Endothelial cell (in vitro differentiated cells): ENCODE measurements at regions not wholly inside any gene's neighbourhood (a gene's known extent, or its start where the extent isn't known, plus 50 kb on each side); places are given as distances from the start of the nearest gene placed in this dataset.
"Not testable (repeated sequence)": the region's sequence is repeated elsewhere in the genome, so short reads cannot be mapped to it uniquely, and the experiment has no call there.

Source experiments
- DNase-seq: peaks from one replicate; pipeline ENCODE4 v3.0.0; 2021; ENCODE audit warnings: low spot score
- H3K27ac Mint-ChIP-seq: one replicate; pipeline ENCODE4 v1.8.0; 2021; ENCODE audit warnings: mixed read lengths, inconsistent platforms; ENCODE audit not compliant: unreplicated experiment
- H3K27me3 Mint-ChIP-seq: one replicate; pipeline ENCODE4 v1.8.0; 2021; ENCODE audit warnings: mild to moderate bottlenecking, moderate library complexity, mixed read lengths, inconsistent platforms; ENCODE audit not compliant: unreplicated experiment
- H3K36me3 Mint-ChIP-seq: one replicate; pipeline ENCODE4 v1.8.0; 2021; ENCODE audit warnings: mild to moderate bottlenecking, low read depth, mixed read lengths, inconsistent platforms; ENCODE audit not compliant: unreplicated experiment
- H3K4me1 Mint-ChIP-seq: one replicate; pipeline ENCODE4 v1.8.0; 2021; ENCODE audit warnings: mild to moderate bottlenecking, mixed read lengths, inconsistent platforms; ENCODE audit not compliant: unreplicated experiment
- H3K4me3 Mint-ChIP-seq: one replicate; pipeline ENCODE4 v1.8.0; 2021; ENCODE audit warnings: mild to moderate bottlenecking, mixed read lengths, inconsistent platforms; ENCODE audit not compliant: unreplicated experiment
- H3K9me3 Mint-ChIP-seq: one replicate; pipeline ENCODE4 v1.8.0; 2021; ENCODE audit warnings: mixed read lengths, inconsistent platforms; ENCODE audit not compliant: unreplicated experiment
- CTCF ChIP-seq: fragments of 200-600 bp; sonication (generic); IDR thresholded peaks from one replicate; pipeline ENCODE4 v1.5.0; 2021; ENCODE audit warnings: antibody characterized with exemption; ENCODE audit not compliant: unreplicated experiment

- Mint-ChIP-seq H3K36me3 (peaks cover 11% of the 10 kb centered on the region), H3K4me3 (no peak overlapping the region), H3K27me3 (peaks cover 16% of the 10 kb centered on the region), H3K4me1 (no peaks in the 10 kb centered on the region), H3K9me3 (peaks cover 15% of the 10 kb centered on the region), H3K27ac (no peak overlapping the region)
- no peak for DNase-seq
- TF ChIP-seq CTCF: no peak
Measured at GRCh38 chr14:105901226-105901625, 374.8 kb downstream of the TMEM121 start.

DNA sequence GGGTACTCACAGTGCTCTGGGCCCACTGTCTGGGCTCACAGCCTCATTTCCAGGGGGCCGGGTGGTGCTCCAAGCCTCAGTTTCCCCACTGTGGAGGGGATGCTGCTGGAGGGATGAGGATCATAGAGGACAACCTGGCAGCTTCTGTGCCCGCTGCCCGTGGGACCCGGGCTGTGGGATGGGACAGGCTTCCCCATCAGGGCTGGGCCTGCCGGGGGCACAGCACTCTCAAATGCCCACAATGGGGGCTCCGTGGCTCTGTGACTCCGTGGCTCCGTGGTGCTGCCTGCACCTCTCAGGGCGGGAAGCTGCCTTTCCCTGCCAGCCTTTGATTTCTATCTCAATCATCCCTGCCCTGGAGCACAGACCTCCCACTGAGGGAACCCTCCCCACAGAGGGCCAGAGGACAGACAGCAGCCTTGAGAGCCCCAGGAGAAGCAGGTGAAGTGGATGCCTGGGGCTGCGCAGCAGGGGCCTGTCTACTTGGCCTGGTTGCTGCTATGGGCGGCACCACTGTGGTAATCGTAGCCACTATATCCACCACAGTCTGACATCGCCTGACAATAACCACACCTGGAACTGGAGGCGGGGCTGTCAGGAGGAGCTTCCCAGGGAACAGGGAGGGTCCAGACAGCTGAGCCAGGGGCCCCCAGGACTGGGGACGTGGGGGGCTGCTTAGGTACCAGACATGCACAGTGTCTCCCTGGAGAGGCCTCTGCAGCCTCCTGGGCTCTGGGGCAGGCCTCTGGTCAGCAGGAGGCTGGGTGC lies 375.9 kb downstream of the TMEM121 start:
- Mint-ChIP-seq H3K4me1 (no peaks in the 10 kb centered on the region), H3K27ac (no peak overlapping the region), H3K9me3 (peaks cover 6% of the 10 kb centered on the region), H3K36me3 (peaks cover 8% of the 10 kb centered on the region), H3K27me3 (peaks cover 9% of the 10 kb centered on the region), H3K4me3 (no peak overlapping the region)
- no peak for TF ChIP-seq CTCF
- no peak for DNase-seq

DNA sequence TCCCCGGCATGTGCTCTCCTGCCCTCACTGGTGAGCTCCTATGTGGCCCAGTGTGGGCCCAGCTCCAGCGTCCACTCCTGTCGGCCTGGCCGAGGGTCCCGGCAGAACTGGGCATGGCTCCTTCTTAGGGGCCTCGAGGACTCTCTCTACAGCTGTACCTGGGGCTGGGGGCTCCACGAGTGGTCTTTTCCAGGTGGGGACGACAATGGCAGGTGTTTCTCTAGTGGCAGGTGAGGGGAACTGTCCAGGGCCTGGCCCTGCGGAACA lies 376.4 kb downstream of the TMEM121 start:
- not testable (repeated sequence) for H3K4me3 Mint-ChIP-seq, DNase-seq, H3K36me3 Mint-ChIP-seq, H3K27ac Mint-ChIP-seq, H3K9me3 Mint-ChIP-seq, H3K4me1 Mint-ChIP-seq
- H3K27me3 Mint-ChIP-seq: peaks cover 11% of the 10 kb centered on the region

DNA sequence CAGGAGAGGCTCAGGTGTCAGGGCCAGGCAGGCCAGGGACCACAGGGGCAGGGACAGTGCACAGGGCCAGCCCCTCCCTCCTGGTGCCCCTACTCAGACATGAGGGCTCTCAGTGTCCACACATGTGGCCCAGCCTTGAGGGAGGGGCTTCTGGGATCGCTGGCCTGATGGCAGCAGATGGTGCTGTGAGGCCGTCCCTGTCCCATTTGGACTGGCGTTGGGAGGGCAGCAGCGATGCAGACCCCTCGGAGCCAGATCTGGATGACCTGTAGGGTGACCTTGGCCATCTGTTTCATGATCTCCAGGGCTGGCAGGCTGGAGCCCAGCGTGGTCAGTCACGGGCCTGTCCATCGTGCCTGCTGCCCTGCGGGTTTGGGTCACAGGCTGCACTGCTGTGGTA lies 377.6 kb downstream of the TMEM121 start:
- DNase-seq: no peak
- Mint-ChIP-seq H3K4me1 (no peaks in the 10 kb centered on the region), H3K9me3 (peaks cover 6% of the 10 kb centered on the region), H3K27me3 (peaks cover 10% of the 10 kb centered on the region), H3K4me3 (no peak overlapping the region), H3K36me3 (peaks cover 8% of the 10 kb centered on the region), H3K27ac (no peak overlapping the region)
- TF ChIP-seq CTCF: no peak

DNA sequence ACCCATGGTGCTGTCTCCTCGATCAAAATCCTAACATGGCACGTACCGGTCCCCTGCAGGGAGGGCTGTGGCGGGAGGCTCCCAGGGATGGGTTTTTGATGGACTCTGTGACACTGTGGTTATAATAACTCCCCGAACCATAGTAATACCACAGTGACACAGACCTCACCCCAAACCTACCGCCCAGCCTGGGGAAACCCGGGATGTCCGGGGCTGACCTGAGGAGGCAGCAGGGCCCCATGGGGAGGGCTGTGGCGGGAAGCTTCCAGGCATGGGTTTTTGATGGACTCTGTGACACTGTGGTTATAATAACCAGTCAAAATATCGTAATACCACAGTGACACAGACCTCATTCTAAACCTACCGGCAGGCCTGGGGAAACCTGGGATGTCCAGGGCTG lies 378.0 kb downstream of the TMEM121 start:
- Mint-ChIP-seq H3K4me3 (no peak overlapping the region), H3K36me3 (peaks cover 8% of the 10 kb centered on the region), H3K9me3 (peaks cover 6% of the 10 kb centered on the region), H3K4me1 (no peaks in the 10 kb centered on the region), H3K27me3 (peaks cover 10% of the 10 kb centered on the region), H3K27ac (no peak overlapping the region)
- DNase-seq: no peak
- no peak for TF ChIP-seq CTCF
